SK-N-SH treated with all-trans-retinoic acid at 6 μM for 48 hours (cell line): ENCODE measurements at regions not wholly inside any gene's neighbourhood (a gene's known extent, or its start where the extent isn't known, plus 50 kb on each side); places are given as distances from the start of the nearest gene placed in this dataset.

Experiments used
- GLIS3 ChIP-seq: fragments of 250-450 bp; sonication (Bioruptor Pico); IDR thresholded peaks from 2 replicates; pipeline ENCODE4 v1.5.0; 2020; ENCODE audit warnings: mild to moderate bottlenecking, moderate library complexity
- OSR1 ChIP-seq: fragments of 250-450 bp; sonication (Bioruptor Pico); IDR thresholded peaks from 2 replicates; pipeline ENCODE4 v1.8.0; 2022; ENCODE audit warnings: moderate library complexity, mild to moderate bottlenecking, inconsistent platforms
- POU6F1 ChIP-seq: fragments of 250-450 bp; sonication (Bioruptor Pico); IDR thresholded peaks from 2 replicates; pipeline ENCODE4 v1.8.0; 2021; ENCODE audit warnings: low read depth, mild to moderate bottlenecking, moderate library complexity, borderline replicate concordance
- ZFP3 ChIP-seq: fragments of 250-450 bp; sonication (Bioruptor Pico); IDR thresholded peaks from 2 replicates; pipeline ENCODE4 v1.5.0; 2020; ENCODE audit warnings: mild to moderate bottlenecking, moderate library complexity

GRCh38 chr6:144697369-144697760, 412.2 kb downstream of the UTRN start:
- TF ChIP-seq GLIS3 (CRISPR knock-in tag) (no peak), OSR1 (no peak), ZFP3 (CRISPR knock-in tag) (no peak), POU6F1 (CRISPR knock-in tag) (no peak)
